GM18505 (cell line): ENCODE measurements at regions not wholly inside any gene's neighbourhood (a gene's known extent, or its start where the extent isn't known, plus 50 kb on each side); places are given as distances from the start of the nearest gene placed in this dataset.

ENCODE experiments used
- ATAC-seq: cut with Tn5 transposase; IDR thresholded peaks from one replicate; pipeline ENCODE4 v1.9.1; 2021; ENCODE audit not compliant: unreplicated experiment
- POLR2A ChIP-seq: IDR thresholded peaks from 4 replicates; pipeline ENCODE4 v1.6.1; 2011; ENCODE audit warnings: borderline replicate concordance; ENCODE audit not compliant: insufficient read depth, insufficient read length; ENCODE audit errors: extremely low read depth

DNA sequence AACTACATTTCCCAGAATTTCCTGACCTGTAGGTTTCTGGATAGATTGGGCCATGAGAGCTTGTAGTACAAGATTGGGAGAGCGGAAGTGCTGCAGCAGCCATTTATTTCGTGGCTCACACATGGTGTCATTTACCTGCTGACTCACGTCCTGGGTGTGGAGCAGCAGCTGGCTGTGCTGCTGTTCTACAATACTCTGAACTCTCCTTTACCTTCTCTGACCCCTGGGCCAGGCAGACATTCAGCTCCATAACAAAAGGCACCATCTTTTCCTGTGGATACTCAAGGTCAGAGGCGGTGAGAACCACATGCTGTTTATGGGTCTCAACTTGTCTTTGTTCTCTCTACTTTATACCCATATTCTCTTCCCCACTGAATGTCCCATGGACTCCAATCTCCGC lies 490.2 kb downstream of the IGSF11 start:
- no peak for TF ChIP-seq POLR2A
- ATAC-seq, result no peak

DNA sequence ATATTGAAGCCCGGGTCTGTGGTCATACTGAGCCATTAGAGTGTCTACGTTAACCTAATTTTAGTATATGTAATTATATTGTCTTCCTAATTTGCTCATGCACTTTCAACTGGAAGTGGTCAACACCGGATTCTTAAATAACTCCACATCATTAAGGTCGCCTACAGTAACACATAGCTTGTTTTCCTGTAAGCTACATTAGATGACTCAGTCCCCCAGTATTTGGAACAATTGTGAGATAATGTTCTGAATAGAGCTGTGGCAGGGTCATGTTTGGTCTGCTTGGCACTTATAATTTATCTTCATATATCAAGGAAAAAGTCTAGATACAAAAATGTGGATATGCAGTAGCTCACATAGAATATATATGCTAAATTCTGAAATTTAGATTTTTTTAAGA lies 486.2 kb downstream of the IGSF11 start:
- ATAC-seq, result no peak
- TF ChIP-seq POLR2A, result no peak

DNA sequence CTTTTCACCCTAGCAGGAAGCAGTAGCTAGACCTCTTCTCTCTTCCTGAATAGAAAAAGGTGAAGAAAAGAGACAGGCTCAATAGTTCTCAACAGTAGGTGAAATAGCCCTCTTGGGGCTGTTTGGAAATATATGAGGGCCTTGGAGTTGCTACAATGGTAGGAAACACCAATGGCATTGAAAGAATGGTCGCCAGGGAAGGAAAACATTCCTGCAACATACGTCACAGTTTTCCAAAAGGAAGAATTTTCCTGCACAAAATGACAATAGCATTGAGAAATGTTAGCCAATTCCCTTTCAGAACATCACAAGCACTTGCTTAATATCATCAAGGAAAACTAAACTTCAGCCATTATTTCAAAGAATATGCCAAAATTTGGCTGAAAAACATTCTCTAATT lies 484.5 kb downstream of the IGSF11 start:
- TF ChIP-seq POLR2A, result no peak
- ATAC-seq, result no peak

DNA sequence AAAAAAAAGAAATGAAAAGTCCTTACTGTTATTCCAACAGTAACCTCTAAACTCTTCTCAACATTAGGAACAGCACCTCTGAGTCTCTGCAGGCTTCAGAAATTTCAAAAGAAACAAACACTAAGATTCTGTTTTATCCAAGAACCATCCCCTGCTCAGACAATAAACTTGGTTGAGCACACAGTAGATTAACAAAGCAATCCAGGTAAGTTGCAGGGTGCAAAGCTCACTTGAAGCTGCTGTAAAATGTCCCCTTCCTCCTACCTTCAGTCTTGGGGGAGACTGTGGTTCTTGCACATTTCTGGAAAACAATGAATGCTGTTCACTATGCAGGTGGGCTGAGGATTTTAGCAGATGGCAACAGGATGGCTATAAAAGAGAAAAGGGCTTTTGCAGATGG lies 484.1 kb downstream of the IGSF11 start:
- no peak for TF ChIP-seq POLR2A
- no peak for ATAC-seq

DNA sequence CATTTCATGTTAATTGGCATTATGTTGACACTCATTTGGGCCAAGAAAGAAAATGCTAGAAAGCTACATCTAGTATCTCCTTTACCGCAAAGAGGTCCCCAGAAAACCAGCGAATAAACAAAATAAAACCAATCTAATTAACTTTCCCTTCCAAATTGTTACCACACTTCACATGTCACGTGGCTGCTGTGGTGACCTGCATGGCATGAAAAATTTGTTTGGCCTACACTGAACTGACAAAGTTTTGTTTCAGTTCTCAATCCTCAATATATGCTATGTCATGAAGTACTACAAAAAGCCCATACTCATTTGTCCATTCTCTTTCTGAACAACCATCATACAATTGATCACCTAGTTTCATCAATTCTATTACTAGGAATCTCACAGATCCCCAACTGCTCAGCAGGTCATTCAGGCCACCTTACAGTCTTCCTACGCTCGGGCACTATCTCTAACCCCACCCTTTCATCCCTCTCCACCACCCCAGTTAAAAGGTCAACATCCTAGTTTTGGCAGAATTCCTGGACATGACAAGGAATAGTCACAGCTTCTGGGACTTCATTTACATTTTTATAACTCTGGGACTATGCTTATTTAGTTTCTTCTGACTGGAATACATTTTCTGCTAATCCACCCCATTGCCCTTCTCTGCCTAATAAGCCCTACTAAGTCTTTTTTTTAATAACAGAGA lies 480.4 kb downstream of the IGSF11 start:
- no peak for TF ChIP-seq POLR2A
- no peak for ATAC-seq

DNA sequence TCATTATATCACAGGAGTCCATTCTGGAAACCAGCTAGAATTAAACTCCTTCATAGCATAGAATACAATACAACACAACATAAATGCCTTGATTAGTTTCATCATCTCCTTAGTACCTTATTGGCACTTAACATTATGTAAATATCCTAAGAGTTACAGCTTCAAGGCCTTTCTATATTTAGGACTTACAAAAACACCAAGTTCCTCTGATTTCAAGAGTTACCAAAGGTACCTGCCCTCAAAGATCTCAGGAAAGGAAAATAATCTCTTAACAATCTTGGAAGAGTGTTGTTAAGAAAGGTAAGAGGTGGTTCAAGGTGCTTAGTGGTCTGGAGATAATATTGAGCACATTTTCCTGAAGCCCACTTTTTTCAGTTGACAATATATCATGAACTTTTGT lies 477.7 kb downstream of the IGSF11 start:
- TF ChIP-seq POLR2A, result no peak
- ATAC-seq, result no peak

DNA sequence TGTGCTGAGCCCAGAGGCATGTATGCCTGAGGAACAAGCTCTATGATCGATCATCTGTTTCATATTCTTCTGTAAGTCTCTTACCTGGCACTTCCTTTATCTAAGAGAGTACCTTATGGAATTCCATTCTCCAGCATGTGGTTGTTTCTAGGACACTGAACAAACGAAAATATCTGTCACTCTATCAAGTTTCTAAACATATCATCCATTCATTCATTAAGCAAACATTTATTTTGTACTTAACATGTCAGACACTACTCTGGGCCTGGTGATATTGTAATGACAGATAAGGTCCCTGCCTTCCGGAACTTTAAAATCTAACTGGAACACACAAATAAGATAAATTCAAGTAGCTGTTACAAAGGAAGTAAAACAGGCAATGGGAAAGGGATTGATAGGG lies 477.1 kb downstream of the IGSF11 start:
- ATAC-seq, result no peak
- no peak for TF ChIP-seq POLR2A

DNA sequence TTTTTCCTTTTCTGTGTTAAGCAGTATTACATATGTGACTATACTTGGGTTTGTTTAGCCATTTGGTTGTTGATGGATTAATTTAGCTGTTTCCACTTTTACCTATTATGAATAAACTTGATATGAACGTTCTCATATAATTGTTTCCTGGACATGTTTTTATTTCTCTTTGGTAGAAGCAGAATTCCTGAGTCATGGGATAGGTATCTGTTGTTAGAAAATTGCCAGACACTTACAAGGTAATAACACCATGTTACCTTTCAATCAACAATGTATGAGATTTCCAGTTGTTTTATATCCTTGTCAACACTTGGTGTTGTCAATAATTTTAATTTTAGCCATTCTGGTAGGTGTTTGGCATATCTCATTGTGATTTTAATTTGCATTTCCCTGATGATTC lies 475.4 kb downstream of the IGSF11 start:
- TF ChIP-seq POLR2A, result no peak
- no peak for ATAC-seq

DNA sequence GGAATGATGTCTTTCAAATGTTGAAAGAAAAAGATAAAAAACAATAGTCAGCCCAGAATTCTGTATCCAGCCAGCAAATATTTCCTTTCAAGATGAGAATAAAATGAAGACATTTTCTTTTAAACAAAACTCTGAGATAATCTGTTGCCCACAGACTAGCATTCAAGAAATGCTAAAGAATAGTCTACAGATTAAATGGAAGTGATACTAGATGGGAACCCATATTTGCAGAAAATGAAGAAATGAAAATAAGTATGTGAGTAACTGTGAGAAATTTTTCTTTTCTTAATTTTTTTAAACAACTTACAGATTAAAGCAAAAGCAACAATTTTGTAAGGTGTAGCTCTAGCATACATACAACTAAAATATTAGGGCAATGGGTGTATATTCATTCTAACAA lies 469.8 kb downstream of the IGSF11 start:
- TF ChIP-seq POLR2A, result no peak
- ATAC-seq, result no peak

DNA sequence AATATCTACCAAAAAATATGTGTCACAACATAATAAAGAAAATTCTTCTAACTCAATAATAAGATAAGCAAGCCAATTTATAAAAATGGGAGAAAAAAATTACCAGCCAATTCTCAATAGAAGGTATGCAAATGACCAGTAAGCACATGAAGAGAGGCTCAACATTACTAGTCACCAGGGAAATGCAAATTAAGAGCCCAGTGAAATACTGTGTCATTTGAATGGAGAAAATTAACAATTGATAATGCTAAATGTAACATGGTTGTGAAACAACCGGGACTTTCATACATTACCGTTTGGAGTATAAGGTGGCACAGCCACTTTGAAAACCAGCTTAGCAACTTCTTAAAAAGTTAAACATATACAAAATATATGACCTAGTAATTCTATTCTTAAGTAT lies 460.7 kb downstream of the IGSF11 start:
- ATAC-seq, result no peak
- TF ChIP-seq POLR2A, result no peak

DNA sequence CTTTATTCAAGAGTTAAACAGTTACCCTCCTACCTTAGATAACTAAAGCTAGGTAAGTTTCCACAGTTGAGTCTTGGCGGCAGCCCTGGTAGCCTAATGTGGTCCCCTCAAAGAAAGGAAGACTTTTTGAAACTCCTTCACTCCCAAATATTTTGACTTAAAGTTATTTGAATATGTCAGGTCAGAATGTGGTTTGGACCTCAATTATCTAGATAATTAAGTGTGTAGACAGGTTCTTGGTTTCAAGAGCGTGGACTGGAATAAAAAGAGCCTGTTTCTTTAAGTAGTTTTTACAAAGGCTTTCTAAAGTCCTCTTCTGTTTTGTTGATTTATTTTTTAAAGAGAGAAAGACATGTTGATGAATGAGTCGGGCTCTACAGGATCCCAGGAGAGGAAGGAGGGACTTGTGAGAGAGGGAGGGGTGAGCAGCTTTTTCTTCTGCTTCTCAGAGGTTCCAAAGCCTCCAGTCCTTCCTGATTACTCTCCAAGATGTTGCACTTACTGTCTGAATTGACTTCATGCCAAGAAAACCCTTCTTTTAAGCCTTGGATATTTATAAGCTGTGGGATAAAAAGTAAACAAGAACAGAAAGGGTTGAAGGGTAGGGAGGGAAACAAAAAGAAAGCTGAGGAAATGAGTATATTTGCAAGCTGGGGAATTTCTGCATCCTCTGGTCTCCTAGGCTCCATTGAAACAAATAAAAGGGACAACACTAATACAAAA lies 457.4 kb downstream of the IGSF11 start:
- no peak for TF ChIP-seq POLR2A
- ATAC-seq, result no peak

DNA sequence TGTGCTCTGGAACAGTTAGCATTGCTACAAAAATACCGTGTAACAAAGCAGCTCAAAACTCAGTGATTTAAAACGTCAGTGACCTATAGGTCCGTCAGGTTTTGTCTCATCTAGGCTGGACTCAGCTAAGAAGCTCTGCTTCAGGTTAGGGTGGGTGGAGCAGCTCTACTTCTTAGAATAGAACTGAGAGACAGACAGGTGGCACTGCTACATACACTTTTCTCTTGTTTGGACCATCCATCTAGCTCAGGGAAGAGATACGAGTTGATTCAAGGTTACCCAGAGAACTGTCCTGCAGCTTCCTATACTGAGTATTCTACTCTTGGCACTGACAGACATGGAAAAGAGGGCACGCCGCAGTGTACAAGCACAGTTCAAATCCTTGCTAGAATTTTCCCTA lies 456.1 kb downstream of the IGSF11 start:
- TF ChIP-seq POLR2A, result no peak
- ATAC-seq, result no peak

DNA sequence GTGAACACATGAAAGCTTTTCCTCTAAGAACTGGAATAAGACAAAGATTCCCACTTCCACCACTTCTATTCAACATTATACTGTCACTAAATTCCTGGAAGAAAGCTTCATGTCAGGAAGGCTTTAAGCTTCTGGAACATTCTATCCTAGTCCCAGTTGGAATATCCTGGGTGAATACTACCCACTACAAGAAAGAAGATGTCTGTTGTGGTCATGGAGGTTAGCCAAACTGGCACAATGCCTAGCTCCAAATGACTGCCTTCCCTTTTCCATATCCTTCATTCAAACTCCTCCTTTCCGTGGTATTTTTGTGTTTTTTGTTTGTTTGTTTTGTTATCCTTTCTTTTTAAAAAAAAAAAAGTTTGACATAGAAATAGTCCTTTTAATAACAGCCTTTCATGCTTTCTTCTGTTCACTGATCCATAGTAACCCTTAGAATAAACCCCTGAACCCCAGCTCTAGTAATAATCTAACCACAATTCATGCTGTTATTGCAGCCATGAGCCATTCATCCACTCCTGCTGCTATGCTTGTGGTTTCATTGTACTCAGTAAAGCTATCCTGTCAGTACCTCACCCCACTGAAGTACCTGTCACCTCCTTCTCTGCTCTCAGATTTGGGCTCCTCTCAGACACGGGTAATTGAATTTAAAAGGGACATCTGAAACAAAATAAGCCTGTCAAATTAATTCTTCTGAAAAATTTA lies 447.5 kb downstream of the IGSF11 start:
- no peak for TF ChIP-seq POLR2A
- no peak for ATAC-seq

DNA sequence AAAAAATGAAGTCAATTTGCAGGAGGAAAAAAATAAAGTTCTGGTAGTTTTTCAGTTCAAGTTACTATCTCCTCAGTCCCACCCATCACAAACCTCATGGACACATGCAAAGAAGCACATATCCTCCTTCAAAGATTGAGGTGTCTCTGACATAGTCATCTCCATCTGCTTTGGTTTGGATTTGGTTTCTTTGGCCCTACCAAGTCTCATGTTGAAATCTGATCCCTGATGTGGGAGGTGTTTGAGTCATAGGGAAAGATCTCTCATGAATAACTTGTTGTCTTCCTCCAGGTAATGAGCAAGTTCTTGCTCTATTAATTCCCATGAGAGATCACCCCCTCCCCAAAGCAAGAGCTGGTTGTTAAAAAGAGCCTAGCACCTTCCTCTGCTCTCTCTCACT lies 446.8 kb downstream of the IGSF11 start:
- ATAC-seq, result no peak
- no peak for TF ChIP-seq POLR2A

DNA sequence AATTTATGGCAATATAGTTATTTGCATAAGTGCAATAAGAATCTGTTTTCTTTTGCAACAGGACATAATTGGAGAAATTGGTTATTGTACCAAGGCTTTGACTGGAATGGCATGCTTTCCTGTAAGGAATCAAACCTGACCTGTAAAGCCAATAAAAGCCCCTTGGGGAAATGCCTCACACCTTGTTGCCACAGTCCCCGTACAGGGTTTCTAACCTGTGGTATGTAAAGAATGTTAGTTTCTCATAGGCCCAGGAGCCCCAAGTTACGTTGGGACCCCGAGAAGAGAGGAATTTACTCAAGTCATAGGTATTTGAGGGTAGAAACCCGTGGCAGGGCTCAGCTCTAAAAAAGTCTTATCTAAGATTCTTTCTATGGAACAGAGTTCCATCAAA lies 441.4 kb downstream of the IGSF11 start:
- ATAC-seq, result no peak

DNA sequence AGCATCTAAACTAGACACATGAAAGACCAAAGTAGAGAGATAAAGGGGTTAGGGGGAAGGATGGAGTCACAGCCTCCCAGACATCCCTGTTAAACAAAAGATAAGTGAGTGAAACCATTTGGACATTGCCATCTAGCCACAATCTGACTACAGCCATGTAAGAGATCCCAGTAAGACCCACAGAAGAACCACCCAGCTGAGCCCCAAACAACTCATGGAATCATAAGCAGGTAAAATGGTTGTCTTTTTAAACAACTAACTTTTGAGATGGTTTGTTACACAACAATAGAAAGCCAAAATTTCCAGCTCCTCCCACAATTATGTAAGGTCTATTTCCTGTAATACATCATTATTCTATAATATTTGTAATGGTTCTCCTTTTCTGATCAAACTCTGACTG lies 437.5 kb downstream of the IGSF11 start:
- ATAC-seq, result no peak
- no peak for TF ChIP-seq POLR2A

More for the DNA sequence above, 441.4 kb downstream of the IGSF11 start:
- TF ChIP-seq POLR2A, result no peak
